CD4-positive, alpha-beta T cell treated with Interleukin-6 at 100 ng/mL for 8 hours (primary cell): ENCODE measurements at regions not wholly inside any gene's neighbourhood (a gene's known extent, or its start where the extent isn't known, plus 50 kb on each side); places are given as distances from the start of the nearest gene placed in this dataset.

Experiments
- DNase-seq: peaks from one replicate; pipeline ENCODE4 v3.0.0-alpha.2; 2020; ENCODE audit warnings: mixed read lengths, low spot score

- DNase-seq, result no peak
These were observed 102.4 kb upstream of the B3GAT1 start for GRCh38 chr11:134514354-134514951.

DNA sequence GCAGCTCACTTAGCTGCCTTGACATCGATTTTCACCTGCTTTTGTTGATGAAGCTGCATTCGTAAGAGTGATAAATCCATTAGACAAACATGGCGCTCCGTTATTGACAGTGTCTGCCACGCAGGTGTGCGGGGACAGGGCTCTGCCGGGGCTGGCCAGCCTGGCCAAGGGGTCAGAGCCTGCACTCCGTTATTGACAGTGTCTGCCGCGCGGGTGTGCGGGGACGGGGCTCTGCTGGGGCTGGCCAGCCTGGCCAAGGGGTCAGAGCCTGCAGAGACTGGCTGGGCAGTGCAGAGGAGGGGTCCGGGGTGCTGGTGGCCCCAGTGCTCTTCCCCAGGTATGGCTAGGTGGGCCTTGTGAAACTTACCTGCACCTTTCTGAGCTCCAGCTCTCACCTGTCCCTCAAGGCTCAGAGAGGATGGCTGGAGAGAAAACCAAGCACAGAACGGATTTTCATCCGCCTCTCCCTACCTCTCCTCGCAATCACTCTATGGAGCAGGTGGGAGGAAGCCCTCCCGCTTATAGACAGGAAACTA is 101.6 kb upstream of the B3GAT1 start:
- DNase-seq, result no peak

GRCh38 chr11:134512571-134513538 is 100.8 kb upstream of the B3GAT1 start:
- DNase-seq, result no peak

DNA sequence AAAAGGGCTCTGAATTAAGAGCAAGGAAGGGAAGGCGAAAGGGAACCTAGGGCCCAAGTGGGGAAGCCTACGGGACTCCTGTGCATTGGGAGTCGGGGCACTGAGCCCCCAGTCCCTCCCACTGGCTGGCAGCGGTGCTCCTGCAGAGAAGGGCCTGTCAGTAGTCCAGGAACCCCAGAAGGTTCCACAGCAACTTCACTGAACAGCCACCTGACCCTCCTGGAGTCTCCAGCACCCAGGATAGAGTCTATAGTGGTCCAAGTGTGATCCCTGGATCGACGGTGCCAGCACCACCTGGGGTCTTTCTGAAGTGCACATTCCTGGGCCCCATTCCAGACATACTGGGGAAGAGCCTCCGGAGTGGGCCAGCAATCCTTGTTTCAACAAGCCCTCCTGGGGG is 100.0 kb upstream of the B3GAT1 start:
- no peak for DNase-seq

- DNase-seq, result no peak
These were observed 99.2 kb upstream of the B3GAT1 start for GRCh38 chr11:134511255-134511654.

DNA sequence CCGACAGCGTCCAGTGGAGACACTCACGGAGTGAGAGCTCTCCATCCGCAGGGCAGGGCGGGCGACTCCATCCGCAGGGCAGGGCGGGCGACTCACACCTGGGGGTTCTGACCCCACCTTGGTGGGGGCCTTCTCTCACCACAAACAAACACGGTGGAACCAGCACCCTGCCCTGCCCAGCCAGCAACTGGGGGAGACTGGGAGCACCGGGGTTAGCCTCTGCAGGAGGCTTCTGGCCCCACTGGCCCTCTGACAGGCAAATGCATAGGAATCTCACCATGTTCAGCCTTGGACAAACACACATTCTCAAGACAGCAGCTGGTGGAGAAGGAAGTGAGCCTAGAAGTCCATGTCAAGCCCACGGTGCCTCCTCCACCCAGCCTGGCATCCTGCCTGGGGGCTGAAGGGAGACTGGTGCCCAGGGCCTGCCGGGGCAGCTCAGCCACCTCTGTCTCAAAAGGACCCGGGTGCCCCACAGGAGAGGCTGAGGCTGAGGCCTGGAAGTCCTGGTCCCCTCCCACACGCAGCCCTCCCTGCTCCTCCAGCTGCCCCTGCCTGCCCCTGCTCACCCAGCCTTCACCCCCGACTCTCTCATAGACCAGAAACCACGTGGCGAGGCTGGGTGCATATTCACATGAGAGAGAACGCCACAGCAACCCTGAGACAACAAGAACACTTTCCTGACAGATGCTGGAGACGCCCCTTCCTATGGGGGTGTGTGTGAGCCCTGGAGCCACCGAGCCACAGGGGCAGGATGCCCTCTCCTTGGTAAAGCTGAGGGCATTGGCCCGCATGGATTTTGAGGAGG is 98.4 kb upstream of the B3GAT1 start:
- DNase-seq, result no peak

DNA sequence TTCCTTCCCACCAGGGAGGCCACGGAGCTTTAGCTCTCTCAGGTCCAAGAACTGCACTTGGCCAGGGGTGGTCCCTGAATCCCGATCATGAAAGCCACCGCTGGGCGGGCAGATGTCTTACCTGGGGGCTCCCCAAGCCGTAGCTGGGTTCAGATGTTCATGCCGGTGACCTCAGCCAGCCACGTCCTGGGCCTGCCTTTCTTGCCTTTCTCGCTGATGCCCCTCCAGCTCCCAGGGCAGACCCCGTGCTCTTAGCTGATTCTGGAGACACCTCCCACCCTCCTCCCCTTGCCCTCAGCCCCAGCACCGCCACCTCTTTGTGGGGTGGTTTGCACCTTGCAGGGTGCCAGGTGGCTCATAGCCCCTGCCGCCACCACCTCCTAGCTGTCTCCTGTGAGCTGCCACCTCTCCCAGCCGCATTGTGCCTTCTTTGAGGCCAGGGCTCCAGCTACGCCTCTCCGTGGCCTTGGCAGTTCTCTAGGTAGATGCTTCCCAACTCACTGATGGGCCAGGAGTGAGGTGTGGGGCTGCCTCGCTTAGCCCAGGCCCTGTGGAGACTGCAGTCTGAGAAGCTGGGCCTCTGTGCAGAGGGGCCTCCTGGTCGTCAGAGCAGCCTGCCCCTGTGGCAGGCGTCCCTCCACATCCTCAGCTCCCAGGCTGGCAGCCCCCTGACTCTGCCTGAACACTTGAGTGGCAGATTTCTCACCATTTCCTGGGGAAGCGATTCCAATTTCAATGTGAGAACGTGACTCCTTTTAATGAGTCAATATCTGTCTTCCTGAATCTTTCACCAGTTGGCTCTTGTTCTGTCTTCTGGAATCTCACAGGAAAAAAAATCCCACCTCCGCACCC is 97.6 kb upstream of the B3GAT1 start:
- DNase-seq, result no peak

DNA sequence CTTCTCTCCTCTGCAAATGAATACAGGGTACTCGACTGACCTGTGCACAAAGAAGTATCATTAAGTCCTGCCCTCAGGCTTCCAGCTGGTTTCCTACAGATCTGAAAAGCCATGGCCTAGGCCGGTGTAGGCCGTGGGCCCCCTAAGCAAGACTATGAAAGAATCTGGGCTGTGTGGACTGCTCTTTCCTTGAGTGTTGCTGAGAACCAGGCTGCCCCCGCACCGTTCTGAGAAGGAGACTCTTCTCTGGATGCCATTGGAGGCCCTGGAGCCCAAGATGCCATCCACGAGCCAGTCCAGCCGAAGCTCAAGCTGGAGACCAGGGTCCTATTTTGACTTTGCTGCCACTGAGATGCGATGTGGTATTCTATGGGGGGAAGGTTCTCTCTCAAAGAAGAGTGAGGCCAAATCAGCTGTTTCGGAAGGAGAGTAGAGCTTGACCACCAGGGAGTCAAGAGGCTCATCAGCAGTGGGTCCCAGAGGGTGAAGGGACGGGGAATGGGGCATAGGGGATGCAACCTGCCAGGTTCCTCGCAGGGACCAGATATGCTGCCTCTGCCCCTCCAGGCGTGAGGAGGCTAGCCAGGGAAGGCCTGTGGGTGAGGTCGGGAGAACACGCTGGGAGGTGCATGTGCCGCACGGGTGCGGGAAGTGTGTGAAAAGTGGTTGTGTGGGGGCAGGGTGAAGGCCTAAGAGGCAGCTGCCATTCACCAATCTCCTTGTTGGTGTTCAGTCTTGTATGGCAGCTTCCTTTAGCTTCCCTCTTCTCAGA is 96.4 kb upstream of the B3GAT1 start:
- no peak for DNase-seq

GRCh38 chr11:134506046-134506445 is 94.0 kb upstream of the B3GAT1 start:
- no peak for DNase-seq

DNA sequence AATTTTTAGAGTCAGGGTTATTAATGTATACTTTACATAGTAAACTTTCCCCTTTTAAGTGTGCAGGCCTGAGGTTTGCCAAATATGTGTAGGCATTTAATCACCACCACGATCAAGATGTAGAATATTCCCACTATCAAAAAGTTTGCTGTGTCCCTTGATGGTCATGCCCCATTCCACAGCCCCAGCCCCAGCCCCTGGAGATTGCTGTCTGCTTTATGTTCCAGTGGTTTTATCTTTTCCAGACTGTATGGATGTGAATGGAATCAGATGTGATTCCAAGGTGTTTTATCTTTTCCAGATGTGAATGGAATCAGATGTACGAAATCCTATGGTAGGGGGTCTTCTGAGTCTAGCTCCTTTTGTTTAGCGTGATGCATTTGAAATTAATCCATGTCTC is 93.1 kb upstream of the B3GAT1 start:
- DNase-seq, result no peak

DNA sequence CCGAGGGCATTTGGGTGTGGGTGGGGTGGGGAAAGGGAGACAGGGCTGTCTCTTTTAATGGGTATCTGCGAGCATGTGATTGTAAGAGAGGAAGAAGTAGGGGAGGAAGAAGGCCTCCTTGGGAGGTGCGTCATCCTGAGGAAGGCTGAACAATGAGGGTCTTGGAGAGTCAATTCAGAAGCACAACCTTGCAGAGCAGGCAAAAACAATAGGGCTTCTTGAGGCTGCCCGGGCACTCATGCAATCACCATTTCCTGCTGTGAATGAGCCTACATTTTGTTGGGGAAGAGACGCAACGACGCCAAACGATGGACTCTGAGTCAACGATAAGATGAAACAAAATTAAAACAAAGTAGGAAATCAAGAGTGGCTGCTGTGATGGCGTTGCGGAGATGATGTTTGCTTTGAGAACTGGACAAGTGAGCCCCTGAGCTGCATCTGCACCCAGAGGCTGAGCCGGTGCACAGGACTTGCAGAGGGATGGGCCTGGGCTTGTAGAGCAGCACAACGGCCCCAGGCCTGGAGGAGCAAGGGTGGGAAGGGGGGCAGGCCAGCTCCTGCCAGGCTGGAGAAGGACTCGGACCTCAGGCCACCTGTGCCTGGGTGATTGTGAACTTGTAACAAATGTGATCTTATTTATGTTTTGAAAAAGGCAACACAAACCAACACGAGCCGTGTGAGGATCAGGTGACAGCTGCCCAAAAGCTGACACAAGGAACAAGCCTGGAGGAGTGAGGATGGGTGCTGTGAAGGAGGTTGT is 92.3 kb upstream of the B3GAT1 start:
- DNase-seq, result no peak

- no peak for DNase-seq
These were observed 91.6 kb upstream of the B3GAT1 start for GRCh38 chr11:134503596-134503995.

DNA sequence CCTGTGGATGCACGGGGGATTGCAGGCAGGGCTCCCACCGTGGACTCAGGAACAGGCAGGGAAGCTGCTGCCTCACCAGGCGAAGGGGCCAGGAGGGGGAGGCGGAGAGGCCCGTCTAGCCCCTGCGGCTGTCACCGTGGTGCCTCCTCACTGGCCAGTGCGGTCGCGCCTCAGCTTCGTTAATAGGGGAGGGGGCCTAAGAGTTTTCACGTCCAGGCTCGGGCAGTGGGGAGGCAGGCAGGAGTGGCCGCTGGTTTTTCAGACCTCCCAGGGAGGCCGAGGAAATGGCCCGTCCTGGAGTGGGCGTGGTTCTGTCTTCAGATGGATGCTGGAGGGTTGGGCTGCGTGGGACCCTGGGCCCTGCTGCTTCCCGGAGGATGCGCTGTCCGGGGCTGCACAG is 91.1 kb upstream of the B3GAT1 start:
- DNase-seq, result no peak

DNA sequence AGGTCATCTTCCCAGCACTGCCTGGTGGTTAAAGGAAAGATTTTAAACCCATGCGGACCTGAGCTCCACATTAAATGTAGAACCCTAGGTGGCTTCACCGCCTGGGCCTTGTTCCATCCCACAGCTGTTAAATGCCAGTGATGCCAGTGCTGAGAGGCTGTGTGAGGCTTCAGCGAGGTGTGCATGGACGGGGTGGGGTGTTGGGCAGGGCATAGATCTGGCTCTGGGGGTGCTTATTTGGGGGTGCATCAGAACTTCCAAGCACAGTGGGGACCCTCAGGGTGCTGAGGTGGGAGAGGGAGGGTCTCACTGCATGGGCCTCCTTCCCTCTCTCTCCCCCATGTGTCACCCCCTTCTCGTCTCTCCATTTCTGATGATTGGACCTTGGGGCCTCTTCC is 90.1 kb upstream of the B3GAT1 start:
- DNase-seq, result no peak

- no peak for DNase-seq
These were observed 89.5 kb upstream of the B3GAT1 start for GRCh38 chr11:134501406-134502152.

- DNase-seq, result no peak
These were observed 88.6 kb upstream of the B3GAT1 start for GRCh38 chr11:134500621-134501020.

DNA sequence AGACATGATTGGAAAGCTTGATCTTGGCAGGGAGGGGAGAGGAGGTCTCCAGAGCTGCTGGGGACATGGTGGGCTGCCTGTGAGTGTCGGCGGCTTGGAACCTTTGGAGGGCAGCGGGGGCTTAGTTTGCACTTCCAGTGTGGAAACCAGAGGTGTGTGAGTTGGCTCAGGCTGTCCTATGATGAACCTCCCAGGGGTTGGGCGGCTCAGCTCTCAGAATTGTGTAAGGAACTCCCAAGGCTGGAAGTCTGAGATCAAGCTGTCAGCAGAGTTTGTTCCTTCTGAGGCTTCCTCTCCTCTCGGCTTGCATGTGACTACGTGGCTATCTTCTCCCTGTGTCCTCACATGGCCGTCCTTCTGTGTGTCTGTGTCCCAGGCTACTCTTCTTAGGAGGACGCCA is 87.9 kb upstream of the B3GAT1 start:
- DNase-seq, result no peak

GRCh38 chr11:134498326-134499139 is 86.5 kb upstream of the B3GAT1 start:
- no peak for DNase-seq
